B cell (primary cell): ENCODE measurements at regions not wholly inside any gene's neighbourhood (a gene's known extent, or its start where the extent isn't known, plus 50 kb on each side); places are given as distances from the start of the nearest gene placed in this dataset.

ENCODE experiments used
- EZH2 ChIP-seq: IDR thresholded peaks from 2 replicates; pipeline ENCODE4 v1.6.1; 2012; ENCODE audit warnings: borderline replicate concordance, low read depth, mild to moderate bottlenecking, moderate library complexity, low read length; ENCODE audit not compliant: insufficient read depth, poor library complexity, severe bottlenecking
- TF ChIP-seq, protein P1 (sequence below): fragments of 200-600 bp; IDR thresholded peaks from one replicate; pipeline ENCODE4 v1.8.0; 2022; ENCODE audit warnings: antibody characterized with exemption, mild to moderate bottlenecking

DNA sequence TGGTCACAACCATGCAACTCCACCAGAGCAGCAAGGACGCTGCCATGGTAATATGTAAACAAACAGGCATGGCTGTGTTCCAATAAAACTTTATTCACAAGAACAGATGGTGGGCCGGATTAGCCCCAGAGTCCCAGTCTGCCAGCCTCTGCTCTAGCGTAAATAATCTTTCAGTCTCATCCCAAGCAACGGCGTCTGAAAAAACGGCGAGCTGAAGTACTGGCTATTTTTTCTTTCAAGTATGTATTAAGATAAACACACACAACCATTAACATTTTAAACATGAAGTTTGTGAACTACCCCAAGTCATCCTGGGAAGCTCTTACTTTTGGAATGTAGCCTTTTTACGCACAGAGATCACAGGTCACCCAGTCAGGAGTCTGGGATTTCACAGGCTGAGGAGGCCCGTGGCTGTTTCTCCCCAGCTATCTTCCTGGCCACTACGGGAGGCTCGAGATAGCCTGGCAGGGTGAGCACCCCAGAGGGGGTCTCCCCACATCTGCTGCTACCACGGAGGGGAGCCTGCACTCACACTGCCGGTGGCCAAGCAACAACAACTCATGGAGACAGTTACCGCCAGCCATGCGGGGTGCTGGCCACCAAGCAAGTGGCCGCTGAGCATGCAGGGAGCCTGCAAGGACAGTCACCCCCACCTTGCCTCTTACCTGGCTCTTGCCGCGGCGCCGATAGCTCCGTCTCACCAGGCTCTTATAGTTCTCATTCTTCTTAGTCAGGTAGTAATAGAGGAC, 124.6 kb downstream of the RFLNA start:
- TF ChIP-seq, protein P1, sequence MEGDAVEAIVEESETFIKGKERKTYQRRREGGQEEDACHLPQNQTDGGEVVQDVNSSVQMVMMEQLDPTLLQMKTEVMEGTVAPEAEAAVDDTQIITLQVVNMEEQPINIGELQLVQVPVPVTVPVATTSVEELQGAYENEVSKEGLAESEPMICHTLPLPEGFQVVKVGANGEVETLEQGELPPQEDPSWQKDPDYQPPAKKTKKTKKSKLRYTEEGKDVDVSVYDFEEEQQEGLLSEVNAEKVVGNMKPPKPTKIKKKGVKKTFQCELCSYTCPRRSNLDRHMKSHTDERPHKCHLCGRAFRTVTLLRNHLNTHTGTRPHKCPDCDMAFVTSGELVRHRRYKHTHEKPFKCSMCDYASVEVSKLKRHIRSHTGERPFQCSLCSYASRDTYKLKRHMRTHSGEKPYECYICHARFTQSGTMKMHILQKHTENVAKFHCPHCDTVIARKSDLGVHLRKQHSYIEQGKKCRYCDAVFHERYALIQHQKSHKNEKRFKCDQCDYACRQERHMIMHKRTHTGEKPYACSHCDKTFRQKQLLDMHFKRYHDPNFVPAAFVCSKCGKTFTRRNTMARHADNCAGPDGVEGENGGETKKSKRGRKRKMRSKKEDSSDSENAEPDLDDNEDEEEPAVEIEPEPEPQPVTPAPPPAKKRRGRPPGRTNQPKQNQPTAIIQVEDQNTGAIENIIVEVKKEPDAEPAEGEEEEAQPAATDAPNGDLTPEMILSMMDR = no peak
- no peak for TF ChIP-seq EZH2
